Suprapubic skin (tissue), 4 donors: ENCODE measurements at regions not wholly inside any gene's neighbourhood (a gene's known extent, or its start where the extent isn't known, plus 50 kb on each side); places are given as distances from the start of the nearest gene placed in this dataset.

Experiments
- DNase-seq, 2 donors: peaks; one replicate each; pipeline ENCODE4 v3.0.0-alpha.2; 2019; ENCODE audit warnings: low spot score in 2 of 2
- H3K27ac ChIP-seq: fragments of 200-600 bp; sonication (generic); one replicate; pipeline ENCODE4 v1.5.1; 2019
- H3K27me3 ChIP-seq: fragments of 200-600 bp; sonication (generic); one replicate; pipeline ENCODE4 v1.5.1; 2019
- H3K36me3 ChIP-seq: fragments of 200-600 bp; sonication (generic); one replicate; pipeline ENCODE4 v1.5.1; 2019
- H3K4me1 ChIP-seq: fragments of 200-600 bp; sonication (generic); one replicate; pipeline ENCODE4 v1.5.1; 2019
- H3K4me3 ChIP-seq: fragments of 200-600 bp; sonication (generic); one replicate; pipeline ENCODE4 v1.5.1; 2019; ENCODE audit warnings: mild to moderate bottlenecking
- H3K9me3 ChIP-seq: fragments of 200-600 bp; sonication (generic); one replicate; pipeline ENCODE4 v1.5.1; 2019
- CTCF ChIP-seq, 2 donors: fragments of 200-600 bp in 1 of 2; fragments of 450-650 bp in 1 of 2; sonication (generic) in 1 of 2; IDR thresholded peaks; one replicate each; pipeline ENCODE4 v1.5.1; 2016 to 2019; ENCODE audit warnings: antibody characterized with exemption in 2 of 2, mild to moderate bottlenecking in 1 of 2, moderate library complexity in 1 of 2
- EP300 ChIP-seq: sonication (generic); formaldehyde crosslinking; IDR thresholded peaks from one replicate; pipeline ENCODE4 v1.6.1; 2017; ENCODE audit warnings: antibody characterized with exemption
- POLR2A ChIP-seq, 2 donors: fragments of 450-650 bp; IDR thresholded peaks; one replicate each; pipeline ENCODE4 v1.6.1; 2017; ENCODE audit warnings: antibody characterized with exemption in 2 of 2, mild to moderate bottlenecking in 2 of 2, moderate library complexity in 2 of 2
- POLR2AphosphoS5 ChIP-seq, 3 donors: sonication (generic); formaldehyde crosslinking; IDR thresholded peaks; one replicate each; pipeline ENCODE4 v1.6.1; 2017; ENCODE audit warnings: antibody characterized with exemption in 3 of 3
- WGBS: methylation state at CpG from one replicate; pipeline ENCODE4 v1.1.5; 2018; 5-methylcytosine and 5-hydroxymethylcytosine counted together

GRCh38 chr10:62503872-62504271 is 129.7 kb downstream of the ZNF365 start:
- WGBS, result 92% methylated on average over 2 of the region's 2 CpGs
- Histone ChIP-seq H3K36me3 (no peaks in the 10 kb centered on the region), H3K27ac (no peak overlapping the region), H3K4me1 (peaks cover 5% of the 10 kb centered on the region), H3K9me3 (no peaks in the 10 kb centered on the region), H3K4me3 (no peak overlapping the region), H3K27me3 (no peaks in the 10 kb centered on the region)
- no peak for TF ChIP-seq POLR2A (IDR thresholded peaks at IDR 0.05)
- no peak for TF ChIP-seq POLR2AphosphoS5 (IDR thresholded peaks at IDR 0.05)
- TF ChIP-seq EP300, result no peak
- TF ChIP-seq CTCF (IDR thresholded peaks at IDR 0.05), result no peak
- no peak for DNase-seq

GRCh38 chr10:62506371-62506770 is 132.2 kb downstream of the ZNF365 start:
- no peaks in the 10 kb centered on the region for H3K9me3 ChIP-seq

GRCh38 chr10:62511238-62511637 is 137.1 kb downstream of the ZNF365 start:
- TF ChIP-seq POLR2A (IDR thresholded peaks at IDR 0.05) (no peak), CTCF (IDR thresholded peaks at IDR 0.05) (no peak), EP300 (no peak), POLR2AphosphoS5 (IDR thresholded peaks at IDR 0.05) (no peak)
- Histone ChIP-seq H3K9me3 (no peaks in the 10 kb centered on the region), H3K4me1 (no peaks in the 10 kb centered on the region), H3K27me3 (no peaks in the 10 kb centered on the region), H3K4me3 (no peak overlapping the region), H3K27ac (no peak overlapping the region), H3K36me3 (no peaks in the 10 kb centered on the region)
- DNase-seq, result no peak
- 95% methylated on average over 3 of the region's 3 CpGs for WGBS

More at GRCh38 chr10:62506371-62506770, 132.2 kb downstream of the ZNF365 start:
- Histone ChIP-seq H3K4me3 (no peak overlapping the region), H3K4me1 (peaks cover 5% of the 10 kb centered on the region), H3K36me3 (no peaks in the 10 kb centered on the region), H3K27ac (no peak overlapping the region), H3K27me3 (no peaks in the 10 kb centered on the region)
- 78% methylated on average over 3 of the region's 3 CpGs for WGBS
- no peak for DNase-seq
- TF ChIP-seq EP300, result no peak
- no peak for TF ChIP-seq CTCF (IDR thresholded peaks at IDR 0.05)
- no peak for TF ChIP-seq POLR2AphosphoS5 (IDR thresholded peaks at IDR 0.05)
- no peak for TF ChIP-seq POLR2A (IDR thresholded peaks at IDR 0.05)

- DNase-seq, result no peak
- no peak overlapping the region for H3K27ac ChIP-seq
- H3K9me3 ChIP-seq, result no peaks in the 10 kb centered on the region
- H3K27me3 ChIP-seq, result no peaks in the 10 kb centered on the region
- TF ChIP-seq CTCF (IDR thresholded peaks at IDR 0.05) (no peak), POLR2AphosphoS5 (IDR thresholded peaks at IDR 0.05) (no peak), EP300 (no peak), POLR2A (IDR thresholded peaks at IDR 0.05) (no peak)
- 85% methylated on average over 2 of the region's 2 CpGs for WGBS
- no peaks in the 10 kb centered on the region for H3K4me1 ChIP-seq
- no peaks in the 10 kb centered on the region for H3K36me3 ChIP-seq
- no peak overlapping the region for H3K4me3 ChIP-seq
These were observed 137.5 kb downstream of the ZNF365 start for GRCh38 chr10:62511656-62512055.

GRCh38 chr10:62512732-62513475 is 138.7 kb downstream of the ZNF365 start:
- DNase-seq, result no peak
- 82% methylated on average over 5 of the region's 5 CpGs for WGBS
- no peaks in the 10 kb centered on the region for H3K27me3 ChIP-seq

More at GRCh38 chr10:62512732-62513475, 138.7 kb downstream of the ZNF365 start:
- H3K4me1 ChIP-seq, result peaks cover 9% of the 10 kb centered on the region
- TF ChIP-seq CTCF (IDR thresholded peaks at IDR 0.05) (no peak), POLR2AphosphoS5 (IDR thresholded peaks at IDR 0.05) (no peak), POLR2A (IDR thresholded peaks at IDR 0.05) (no peak), EP300 (no peak)
- H3K4me3 ChIP-seq, result no peak overlapping the region
- no peak overlapping the region for H3K27ac ChIP-seq
- no peaks in the 10 kb centered on the region for H3K9me3 ChIP-seq
- H3K36me3 ChIP-seq, result no peaks in the 10 kb centered on the region
